LHCN-M2 (cell line): ENCODE measurements at regions not wholly inside any gene's neighbourhood (a gene's known extent, or its start where the extent isn't known, plus 50 kb on each side); places are given as distances from the start of the nearest gene placed in this dataset.
"Not testable (repeated sequence)": the region's sequence is repeated elsewhere in the genome, so short reads cannot be mapped to it uniquely, and the experiment has no call there.

ENCODE experiments used
- DNase-seq: peaks from one replicate; pipeline ENCODE4 v3.0.0-alpha.2; 2012; ENCODE audit warnings: low read depth

DNA sequence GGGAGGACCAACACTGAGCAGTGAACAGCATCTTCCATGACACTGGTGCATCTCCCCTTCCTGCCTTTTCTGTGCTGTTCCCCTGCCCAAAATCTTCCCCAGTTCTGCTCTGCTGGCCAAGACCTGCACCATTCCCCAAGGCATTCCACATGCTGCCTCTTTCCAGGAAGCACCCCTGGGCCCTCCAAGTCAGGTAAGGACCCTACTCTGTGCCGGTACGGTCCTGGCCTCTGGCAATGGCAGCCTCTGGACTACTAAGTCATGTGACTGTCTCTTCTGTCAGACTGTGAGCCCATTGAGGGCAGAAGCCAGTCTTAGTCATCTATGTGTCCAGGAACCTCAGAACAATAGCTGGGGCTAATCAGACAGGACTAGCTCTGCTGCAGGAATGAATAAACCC lies 282.0 kb downstream of the MYCN start:
- no peak for DNase-seq

DNA sequence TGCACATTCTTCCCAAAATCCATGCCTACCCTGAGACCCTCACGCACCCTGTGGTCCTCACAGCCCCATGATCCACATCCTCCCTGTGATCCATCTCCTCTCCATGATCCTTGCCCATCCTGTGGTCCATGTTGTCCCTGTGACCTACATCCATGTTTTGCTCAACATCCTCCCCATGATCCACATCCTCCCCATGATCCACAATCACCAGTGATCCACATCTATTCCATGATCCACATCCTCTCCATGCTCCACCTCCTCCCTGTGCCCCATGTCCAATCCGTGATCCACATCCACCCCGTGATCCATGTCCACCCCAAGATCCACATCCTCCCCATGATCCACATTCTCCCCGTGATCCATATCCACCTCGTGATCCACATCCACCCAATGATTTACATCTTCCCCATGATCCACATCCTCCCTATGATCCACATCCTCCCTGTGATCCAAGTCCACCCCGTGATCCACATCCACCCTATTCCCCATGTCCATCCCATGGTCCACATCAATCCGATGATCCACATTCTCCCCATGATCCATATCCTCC lies 281.2 kb downstream of the MYCN start:
- DNase-seq: no peak

DNA sequence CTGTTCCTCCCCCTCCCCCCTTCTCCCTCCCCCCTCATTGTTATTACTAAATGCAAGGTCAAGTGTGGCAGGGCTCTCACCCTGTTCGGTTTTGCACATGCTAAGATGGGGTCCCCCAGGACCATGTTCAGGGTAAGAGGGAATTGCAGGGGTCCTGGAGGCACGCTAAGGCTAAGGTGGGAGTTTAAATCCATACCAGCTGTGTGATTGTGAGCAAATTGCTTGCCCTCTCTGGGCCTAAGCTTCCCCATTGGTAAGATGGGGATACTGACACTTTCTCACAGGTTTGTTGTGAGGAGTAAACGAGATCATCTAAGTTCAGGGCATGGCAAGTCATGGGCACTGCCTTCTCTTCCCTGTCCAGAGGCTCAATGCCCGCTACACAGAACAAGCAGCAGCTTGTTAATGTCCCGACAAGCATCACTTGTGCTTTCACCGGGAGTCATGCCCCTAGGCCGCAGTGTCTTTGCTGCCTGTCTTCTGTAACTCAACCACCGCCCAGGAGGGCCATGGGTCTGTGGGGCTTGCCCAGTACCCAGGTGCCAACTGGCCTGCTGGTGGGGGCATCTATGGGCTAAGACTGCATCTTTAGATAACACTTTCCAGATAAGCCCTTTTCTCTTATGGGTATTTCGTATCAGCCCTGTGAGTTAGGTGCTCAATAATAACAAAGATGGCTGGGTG lies 279.1 kb downstream of the MYCN start:
- no peak for DNase-seq

DNA sequence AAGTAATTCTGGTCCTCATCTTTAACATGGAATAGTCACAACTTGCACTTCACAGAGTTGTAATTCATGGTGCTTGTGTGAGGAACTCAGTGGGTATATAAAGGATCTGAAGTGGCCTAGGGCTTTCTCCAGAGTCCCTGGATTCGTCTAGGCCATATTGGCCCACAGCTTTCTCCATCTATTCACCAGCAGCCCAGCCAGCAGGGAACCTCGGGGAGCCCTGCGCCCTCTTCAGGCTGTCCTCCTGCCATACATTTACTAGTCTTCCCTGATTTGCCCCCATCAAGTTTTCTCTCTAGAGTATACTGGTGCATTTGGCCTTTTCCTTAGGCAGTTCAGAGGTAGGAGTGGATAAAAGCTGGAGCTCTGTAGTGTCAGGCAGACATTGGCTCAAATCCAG lies 278.3 kb downstream of the MYCN start:
- DNase-seq: no peak

DNA sequence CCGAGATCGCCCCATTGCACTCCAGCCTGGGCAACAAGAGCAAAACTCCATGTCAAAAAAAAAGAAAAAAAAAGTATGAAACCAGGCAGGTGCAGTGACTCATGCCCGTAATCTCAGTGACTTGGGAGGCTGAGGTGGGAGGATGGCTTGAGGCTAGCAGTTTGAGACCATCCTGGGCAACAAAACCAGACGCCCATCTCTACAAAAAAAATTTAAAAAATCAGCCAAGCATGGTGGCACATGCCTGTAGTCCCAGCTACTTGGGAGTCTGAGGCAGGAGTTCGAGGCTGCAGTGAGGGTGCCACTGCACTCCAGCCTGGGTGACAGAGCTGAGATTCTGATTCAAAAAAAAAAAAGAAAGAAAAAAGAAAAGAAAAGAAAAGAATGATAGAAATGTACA lies 277.8 kb downstream of the MYCN start:
- DNase-seq: no peak

DNA sequence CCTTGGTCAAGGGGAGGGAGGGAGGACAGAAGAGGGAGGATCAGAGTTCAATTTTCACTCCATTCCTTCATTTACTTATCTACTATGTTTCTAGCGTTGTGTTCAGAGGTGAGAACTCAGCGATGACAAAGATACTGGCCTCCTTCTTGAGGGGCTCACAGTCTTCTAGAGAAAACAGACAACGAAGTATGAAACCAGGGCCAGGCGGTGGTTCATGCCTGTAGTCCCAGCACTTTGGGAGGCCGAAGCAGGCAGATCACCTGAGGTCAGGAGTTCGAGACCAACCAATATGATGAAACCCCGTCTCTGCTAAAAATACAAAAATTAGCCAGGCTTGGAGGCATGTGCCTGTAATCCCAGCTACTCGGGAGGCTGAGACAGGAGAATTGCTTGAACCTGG lies 277.4 kb downstream of the MYCN start:
- not testable (repeated sequence) for DNase-seq

DNA sequence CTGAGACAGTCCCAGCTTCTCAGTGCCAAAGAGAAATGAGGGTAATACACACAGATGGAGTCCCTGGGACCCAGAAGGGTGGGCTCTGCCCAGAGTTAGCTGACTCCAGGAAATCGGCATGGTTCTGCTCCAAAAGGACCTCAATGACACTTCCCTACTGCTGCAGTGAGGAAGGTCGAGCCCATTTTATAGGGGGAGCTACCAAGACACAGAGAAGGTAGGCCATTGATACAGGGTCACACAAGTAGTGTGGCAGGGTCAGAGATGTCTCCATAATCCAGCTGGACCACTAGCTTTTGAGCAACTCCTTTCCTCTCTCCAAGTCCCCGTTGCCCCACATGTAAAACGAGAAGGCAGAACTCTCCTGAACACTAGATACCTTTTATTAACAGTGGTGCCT lies 276.9 kb downstream of the MYCN start:
- no peak for DNase-seq

DNA sequence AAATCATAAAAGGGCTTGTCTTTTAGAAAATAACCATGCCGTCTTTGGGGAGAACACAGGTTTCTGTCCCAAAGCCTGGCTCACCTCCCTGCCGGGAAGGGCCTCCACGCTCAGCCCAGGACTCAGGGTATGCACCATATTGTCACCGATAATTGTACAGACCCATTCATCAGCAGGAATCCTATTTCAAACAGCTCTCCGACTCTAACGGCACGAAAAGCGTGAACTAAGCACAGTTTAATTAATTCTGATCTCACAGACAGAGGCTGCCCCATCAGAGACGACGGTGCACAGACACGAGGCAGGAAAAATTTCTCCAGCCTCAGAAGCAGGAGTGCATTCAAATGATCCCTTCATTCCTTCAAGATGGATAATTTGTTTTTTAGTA lies 276.2 kb downstream of the MYCN start:
- no peak for DNase-seq

DNA sequence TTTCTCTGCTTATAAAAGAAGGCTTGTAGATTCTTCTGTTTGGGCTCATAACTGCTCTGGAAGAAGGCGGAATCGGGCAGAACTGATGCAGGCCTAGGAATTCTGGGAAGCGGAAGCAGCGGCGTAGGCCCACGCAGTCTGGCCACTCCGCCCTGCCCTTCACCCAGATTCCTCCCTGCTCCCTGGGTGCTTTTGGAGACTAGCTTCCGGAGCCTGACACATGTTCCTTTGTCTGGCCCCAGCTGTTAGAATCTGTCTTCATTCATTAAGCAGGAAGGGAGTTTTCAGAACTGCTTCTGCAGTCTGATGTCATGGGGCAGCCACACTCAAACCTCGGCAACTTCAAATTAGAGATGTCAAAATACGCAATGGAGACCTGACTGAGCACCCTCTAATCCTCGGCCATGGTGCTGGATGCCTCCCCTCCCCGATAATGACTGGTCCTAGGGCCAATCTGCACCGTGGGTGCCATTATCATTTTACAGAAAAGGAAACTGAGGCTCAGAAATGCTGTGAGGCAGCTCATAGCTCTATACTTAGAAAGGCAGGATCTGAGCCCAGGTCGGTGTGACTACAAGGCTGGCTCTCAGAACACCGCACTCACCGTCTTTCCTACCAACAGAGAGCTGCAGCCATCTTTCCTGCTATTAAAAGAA lies 275.7 kb downstream of the MYCN start:
- no peak for DNase-seq

DNA sequence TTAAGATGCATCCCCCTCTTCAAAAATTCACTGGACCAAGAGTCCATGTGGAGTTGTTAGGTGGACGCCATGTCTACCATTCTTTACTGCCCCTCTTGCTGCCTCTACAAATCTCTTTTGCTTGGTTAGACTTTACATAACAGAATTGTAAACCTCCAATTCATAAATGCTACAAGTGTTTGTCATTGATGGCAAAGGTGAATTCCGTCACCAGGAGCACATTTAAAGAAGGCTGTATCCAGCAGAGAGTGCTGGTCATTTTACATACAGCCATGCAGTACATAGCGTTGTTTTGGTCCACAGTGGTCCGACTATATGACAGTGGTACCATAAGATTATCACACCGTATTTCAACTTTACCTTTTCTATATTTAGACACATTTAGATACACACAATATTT lies 274.5 kb downstream of the MYCN start:
- DNase-seq: no peak

DNA sequence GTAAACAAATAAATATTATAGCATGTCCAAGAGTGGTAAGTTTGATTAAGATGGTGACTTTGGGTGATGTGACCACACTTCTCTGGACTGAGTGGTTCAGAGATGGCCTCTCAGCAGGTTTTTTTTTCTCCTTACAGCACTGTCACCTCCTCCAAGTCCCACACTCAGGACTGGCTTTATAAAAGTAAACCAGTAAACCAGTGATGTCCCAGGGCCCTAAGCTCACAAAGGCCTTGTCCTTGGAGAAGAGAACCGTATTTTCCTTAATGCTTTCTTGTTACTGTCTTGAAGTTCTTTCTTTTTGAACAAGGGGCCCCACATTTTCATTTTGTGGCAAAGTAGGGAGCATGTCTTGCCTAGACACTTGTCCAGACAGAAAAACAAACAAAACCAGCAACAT lies 274.0 kb downstream of the MYCN start:
- DNase-seq: no peak

DNA sequence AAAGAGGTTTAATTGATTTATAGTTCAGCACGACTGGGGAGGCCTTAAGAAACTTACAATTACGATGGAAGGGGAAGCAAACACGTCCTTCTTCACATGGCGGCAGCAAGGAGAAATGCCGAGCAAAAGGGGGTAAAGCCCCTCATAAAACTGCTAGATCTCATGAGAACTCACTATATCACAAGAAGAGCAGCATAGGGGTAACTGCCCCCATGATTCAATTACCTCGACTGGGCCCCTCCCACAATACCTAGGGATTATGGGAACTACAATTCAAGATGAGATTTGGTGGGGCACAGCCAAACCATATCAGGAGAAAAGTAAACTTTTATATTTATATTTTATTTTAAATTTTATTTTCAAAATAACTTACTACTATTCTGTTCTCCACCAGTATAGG lies 272.0 kb downstream of the MYCN start:
- no peak for DNase-seq

DNA sequence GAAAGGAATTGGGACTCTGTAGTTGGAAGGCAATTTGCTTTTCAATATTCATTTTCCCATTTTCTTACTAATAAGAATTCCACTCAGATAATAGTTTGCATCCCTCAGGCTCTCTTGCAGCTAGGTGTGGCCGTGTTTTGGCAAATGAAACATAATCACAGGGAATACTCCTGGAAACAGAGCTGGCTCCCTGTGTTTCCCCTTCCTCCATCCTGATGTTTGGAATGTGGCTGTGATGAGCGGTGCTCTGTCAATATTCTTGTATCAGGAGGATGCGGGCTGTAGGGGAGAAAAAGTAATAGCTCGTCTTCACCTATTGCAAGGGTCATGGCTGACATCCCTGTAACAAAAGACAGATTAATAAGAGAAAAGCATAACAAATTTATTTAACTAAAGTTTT lies 271.0 kb downstream of the MYCN start:
- DNase-seq: no peak

DNA sequence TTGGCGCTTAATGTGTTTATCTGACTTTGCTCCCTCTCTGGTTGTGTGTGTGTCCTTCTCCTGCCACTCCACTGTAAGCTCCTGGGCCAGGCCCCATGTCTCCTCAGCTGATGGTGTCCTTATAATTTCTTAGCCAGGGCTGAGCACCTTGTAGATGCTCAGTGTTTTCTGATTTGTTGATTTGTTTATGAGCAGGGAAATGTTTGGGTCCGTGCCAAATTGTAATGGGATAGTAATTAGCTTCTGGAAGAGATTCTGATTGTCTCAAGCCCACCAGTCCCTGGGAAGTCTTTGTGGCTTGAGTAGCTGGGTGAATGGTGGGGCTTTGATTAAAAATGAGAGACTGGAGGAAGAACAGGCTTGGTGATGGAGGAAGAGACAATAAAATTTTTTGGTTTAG lies 270.5 kb downstream of the MYCN start:
- DNase-seq: no peak

DNA sequence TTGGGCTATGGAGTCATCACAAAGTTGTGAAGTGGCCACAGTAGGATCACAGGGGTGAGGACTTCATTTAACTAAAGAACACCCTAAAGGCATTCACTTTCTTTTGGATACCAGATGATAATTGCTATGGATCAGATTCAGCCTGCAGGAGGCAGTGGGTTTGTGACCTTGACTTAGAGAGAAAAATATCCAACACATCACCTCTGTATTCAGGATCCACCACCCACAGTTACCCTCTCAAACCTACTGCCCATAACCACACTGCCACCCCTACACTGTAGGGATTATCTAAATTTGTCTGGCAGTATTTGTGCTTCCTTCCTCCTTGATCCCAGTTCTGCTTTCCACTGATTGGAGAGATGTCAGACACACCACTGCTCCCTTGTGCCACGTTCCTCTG lies 269.4 kb downstream of the MYCN start:
- DNase-seq: no peak

DNA sequence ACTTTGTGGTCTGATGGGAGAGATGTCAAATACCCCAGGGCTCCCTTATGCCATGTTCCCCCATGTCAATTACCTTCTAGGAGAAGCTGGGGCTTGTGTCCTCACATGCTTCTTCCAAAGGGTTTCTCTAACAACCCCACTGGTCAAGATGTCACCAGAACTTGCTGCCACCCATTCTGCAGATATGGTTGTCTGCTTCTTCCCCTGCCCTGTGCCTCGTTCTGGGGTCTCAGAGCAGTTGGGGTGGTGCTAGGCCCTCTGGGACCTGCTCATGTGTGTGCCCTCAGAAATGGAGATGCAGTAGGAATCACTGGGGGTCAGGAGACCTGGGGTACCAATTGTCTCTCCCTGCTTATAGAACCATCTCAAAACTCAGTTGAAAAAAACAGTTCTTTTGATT lies 268.6 kb downstream of the MYCN start:
- no peak for DNase-seq

DNA sequence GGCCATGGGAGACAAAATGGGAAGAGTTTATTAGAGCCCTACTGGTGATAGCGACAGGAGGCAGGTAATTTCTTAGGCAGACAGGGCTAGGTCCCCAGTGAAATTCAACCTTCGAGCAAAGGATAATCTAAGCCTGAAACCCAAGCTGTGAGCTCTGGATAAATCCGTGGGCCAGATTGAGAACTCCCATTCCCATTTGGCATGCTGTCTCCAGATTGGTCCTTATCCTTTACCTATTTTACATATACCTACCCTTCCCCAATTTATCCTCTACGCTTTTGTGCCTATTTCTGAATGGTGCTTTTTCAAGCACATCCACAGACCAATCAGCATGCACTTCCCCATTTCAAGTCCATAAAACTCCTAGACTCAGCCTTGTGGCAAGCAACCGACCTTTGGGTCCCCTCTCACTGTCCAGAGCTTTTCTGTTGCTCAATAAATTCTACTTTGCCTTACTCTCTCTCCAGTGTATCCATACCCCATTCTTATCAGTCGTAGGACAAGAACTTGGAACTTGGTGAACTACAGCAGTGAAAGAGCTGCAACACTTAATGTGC lies 268.0 kb downstream of the MYCN start:
- no peak for DNase-seq

DNA sequence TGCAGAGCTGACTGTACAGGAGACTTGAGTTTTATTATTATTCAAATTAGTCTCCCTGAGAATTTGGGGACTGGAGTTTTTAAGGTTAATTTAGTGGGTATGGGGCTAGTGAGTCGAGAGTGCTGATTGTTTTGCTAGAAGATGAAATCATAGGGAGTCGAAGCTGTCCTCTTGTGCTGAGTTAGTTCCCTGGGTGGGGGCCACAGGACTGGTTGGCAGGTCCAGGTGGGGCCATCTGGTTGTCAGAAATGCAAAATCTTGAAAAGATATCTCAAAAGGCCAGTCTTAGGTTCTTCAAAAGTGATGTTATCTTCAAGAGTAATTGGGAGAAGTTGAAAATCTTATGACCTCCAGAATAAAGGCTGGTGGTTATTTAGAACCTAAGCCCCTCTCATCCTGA lies 267.3 kb downstream of the MYCN start:
- DNase-seq: no peak

DNA sequence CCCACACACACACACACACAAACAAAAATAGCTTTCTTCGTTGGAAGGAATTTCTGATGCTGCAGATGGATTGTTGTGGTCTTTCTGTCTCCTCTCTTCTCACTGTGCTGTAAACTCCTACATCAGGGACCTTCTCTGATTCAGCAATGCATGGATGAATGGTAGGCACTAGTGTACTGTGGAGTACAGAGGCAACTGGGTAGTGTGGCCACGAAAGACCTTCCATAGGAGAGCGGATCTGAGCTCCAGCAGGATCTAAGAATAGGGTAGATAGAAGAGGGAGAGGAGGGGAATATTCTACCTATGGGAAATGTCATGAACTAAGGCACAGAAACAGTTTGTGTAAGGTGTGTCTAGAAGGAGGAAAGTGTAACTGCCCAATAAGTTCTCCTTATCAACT lies 266.8 kb downstream of the MYCN start:
- DNase-seq: no peak

DNA sequence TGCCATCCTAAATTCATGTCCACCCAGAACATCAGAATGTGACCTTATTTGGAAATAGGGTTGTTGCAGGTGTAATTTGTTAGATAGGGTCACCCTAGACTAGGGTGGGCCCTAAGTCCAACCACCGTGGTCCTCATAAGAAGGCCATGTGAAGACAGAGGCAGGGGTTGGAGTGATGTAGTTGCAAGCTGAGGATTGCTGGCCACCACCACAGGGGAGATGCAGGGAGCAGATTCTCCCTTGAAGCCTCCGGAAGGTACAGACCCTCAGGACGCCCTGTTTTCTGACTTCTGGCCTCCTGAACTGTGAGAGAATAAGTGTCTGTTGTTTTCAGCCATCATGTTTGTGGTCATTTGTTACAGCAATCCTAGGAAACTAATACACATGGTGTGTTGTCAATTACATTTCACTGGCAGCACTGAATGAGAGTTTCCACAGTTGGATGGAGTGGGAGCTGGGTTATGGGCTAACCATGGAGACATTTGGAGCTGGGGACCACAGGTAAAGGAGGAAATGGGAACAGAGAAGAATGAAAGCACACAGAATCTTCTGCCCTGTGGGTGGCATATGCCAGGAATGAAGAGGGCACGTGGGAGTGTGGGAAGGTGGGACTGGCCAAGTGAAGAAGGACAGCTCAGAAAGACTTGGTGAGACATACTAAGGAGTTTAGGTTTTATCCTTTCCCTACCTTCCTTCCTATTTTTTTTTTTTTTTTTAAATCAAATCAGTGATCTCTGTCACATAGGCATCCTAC lies 266.0 kb downstream of the MYCN start:
- DNase-seq: no peak

DNA sequence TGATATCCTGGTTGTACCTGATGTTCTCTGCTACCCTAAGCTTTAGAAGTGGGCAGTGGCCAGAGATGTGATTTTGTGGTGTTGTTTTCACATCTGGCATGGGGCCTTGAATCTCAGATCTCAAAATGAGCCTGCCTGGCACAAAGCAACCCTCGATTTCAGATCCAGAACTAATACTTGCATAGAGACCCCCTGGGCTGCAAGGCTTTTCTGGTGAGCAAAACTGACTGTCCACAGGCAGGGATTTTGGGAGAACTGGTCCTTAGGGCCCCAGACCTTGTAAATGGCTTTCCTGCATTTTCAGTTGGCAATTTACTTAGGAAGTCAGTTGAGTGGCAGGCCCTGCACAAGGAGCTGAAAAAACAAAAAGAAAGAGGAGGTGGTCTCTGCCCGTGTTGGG lies 265.3 kb downstream of the MYCN start:
- no peak for DNase-seq

DNA sequence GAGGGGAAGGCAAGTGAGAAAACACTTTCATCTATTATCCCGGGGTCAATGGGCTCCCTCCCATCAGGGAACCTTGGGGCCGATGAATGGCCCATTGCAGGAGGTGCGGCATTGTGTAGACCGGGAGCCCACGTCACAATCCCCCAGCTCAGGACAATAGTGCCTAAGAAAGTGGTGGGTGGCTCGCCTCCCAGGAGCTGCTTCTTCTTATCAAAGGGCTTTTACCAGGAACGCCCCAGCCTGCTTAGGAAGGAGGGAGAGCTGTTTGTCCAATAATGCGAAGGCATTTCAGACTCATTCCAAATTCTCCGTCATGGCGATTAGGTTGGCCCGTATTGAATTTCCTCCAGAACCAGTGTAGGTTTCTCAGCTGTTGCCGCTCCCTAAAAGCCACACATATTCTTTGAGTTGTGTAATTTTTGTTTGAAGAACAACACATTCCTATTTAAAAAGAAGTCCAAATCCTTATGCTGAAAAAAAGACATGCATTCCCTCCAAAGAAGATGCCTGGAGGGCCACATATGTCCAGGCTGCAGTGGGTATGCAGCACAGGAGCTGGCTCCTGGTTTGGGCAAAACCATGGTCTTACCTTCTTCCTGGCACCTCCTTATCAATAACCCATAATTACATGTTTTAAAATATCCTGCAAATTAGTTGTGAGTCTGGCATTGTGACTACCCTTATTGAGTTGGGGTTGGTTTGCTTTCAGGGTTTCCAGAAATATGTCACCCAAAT lies 264.7 kb downstream of the MYCN start:
- DNase-seq: no peak
